A673 (cell line): ENCODE measurements at regions not wholly inside any gene's neighbourhood (a gene's known extent, or its start where the extent isn't known, plus 50 kb on each side); places are given as distances from the start of the nearest gene placed in this dataset.

Source experiments
- CTCF ChIP-seq: fragments of 300-800, 200-600 bp; sonication (generic); conservative IDR thresholded peaks from 2 replicates; pipeline ENCODE4 v1.5.1; 2017; ENCODE audit warnings: low read depth, mild to moderate bottlenecking, antibody characterized with exemption, low read length, moderate library complexity, mixed read lengths
- EZH2 ChIP-seq: fragments of 200-600 bp; sonication (generic); IDR thresholded peaks from 2 replicates; pipeline ENCODE4 v1.6.1; 2017; ENCODE audit warnings: borderline replicate concordance, low read depth, mild to moderate bottlenecking, mixed read lengths, antibody characterized with exemption, low read length; ENCODE audit not compliant: poor library complexity, severe bottlenecking

- no peak for TF ChIP-seq CTCF
- no peak for TF ChIP-seq EZH2
Observed at GRCh38 chr3:165638034-165638433, 199.2 kb downstream of the BCHE start.
